ENCODE measurements at regions not wholly inside any gene's neighbourhood (a gene's known extent, or its start where the extent isn't known, plus 50 kb on each side); places are given as distances from the start of the nearest gene placed in this dataset.

DNA sequence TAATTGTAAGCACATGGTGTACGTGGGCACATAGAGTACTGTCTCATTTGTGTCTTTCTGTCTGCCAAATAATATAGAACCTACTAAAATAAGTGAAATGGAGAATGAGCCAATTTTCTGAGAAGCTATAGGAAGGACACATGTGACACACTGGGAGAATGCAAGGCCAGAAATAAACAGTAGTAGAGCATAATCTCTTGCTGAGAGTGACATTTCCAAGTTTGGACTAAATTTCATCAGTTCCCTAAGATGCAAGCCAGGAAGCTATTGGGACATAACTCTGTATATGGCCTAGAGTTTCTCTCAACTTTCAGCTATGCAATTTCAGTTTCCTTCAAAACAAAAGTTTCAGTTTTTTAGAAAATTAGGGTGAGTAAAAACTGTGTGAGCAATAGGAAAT lies 638.7 kb downstream of the PCDH18 start:
- Histone ChIP-seq H4K20me1 (ENCODE audit: insufficient read depth) (no peaks in the 10 kb centered on the region), H3K27me3 (ENCODE audit: insufficient read depth, low read depth) (no peaks in the 10 kb centered on the region), H3K9me2 (ENCODE audit: insufficient read depth) (no peaks in the 10 kb centered on the region), H3K4me3 (no peak overlapping the region), H3K4me1 (replicated peaks; ENCODE audit: insufficient read depth) (no peaks in the 10 kb centered on the region), H3F3A (ENCODE audit: insufficient read depth, low read depth) (no peaks in the 10 kb centered on the region), H3K9me3 (ENCODE audit: insufficient read depth, low read depth) (no peaks in the 10 kb centered on the region), H3K27ac (no peak overlapping the region), H2AFZ (no peak overlapping the region), H3K79me2 (ENCODE audit: low read depth) (no peaks in the 10 kb centered on the region), H3K4me2 (no peak overlapping the region), H3K36me3 (ENCODE audit: low read depth) (no peaks in the 10 kb centered on the region)
- ChIA-PET POLR2A (ENCODE audit: unreplicated experiment) (no interaction called here), CTCF (no interaction called here)
- intact Hi-C loops (cut with micrococcal nuclease; ENCODE audit: unreplicated experiment) = no loop called here
- TF ChIP-seq CTCF (conservative IDR thresholded peaks at IDR 0.05) (no peak), EZH2 (IDR thresholded peaks at IDR 0.05; ENCODE audit: low read depth) (no peak)
- no peak for DNase-seq
- BruUV-seq (replicated peaks) = no TSS peak

GRCh38 chr4:136881666-136882065 lies 650.6 kb downstream of the PCDH18 start:
- Histone ChIP-seq H3K36me3 (ENCODE audit: low read depth) (no peaks in the 10 kb centered on the region), H4K20me1 (ENCODE audit: insufficient read depth) (no peaks in the 10 kb centered on the region), H2AFZ (no peak overlapping the region), H3K27ac (no peak overlapping the region), H3K9me3 (ENCODE audit: insufficient read depth, low read depth) (no peaks in the 10 kb centered on the region), H3K4me2 (no peak overlapping the region), H3K79me2 (ENCODE audit: low read depth) (no peaks in the 10 kb centered on the region), H3K4me1 (replicated peaks; ENCODE audit: insufficient read depth) (no peaks in the 10 kb centered on the region), H3K9me2 (ENCODE audit: insufficient read depth) (no peaks in the 10 kb centered on the region), H3K27me3 (ENCODE audit: insufficient read depth, low read depth) (no peaks in the 10 kb centered on the region), H3K4me3 (no peak overlapping the region), H3F3A (ENCODE audit: insufficient read depth, low read depth) (no peaks in the 10 kb centered on the region)
- no TSS peak for BruUV-seq (replicated peaks)
- ChIA-PET CTCF (no interaction called here), POLR2A (ENCODE audit: unreplicated experiment) (no interaction called here)
- DNase-seq = no peak
- TF ChIP-seq CTCF (conservative IDR thresholded peaks at IDR 0.05) (no peak), EZH2 (IDR thresholded peaks at IDR 0.05; ENCODE audit: low read depth) (no peak)
- intact Hi-C loops (cut with micrococcal nuclease; ENCODE audit: unreplicated experiment) = no loop called here

- Histone ChIP-seq H3K79me2 (ENCODE audit: low read depth) (no peaks in the 10 kb centered on the region), H3K36me3 (ENCODE audit: low read depth) (no peaks in the 10 kb centered on the region), H3K9me2 (ENCODE audit: insufficient read depth) (no peaks in the 10 kb centered on the region), H3K9me3 (ENCODE audit: insufficient read depth, low read depth) (no peaks in the 10 kb centered on the region), H3K27me3 (ENCODE audit: insufficient read depth, low read depth) (no peaks in the 10 kb centered on the region), H2AFZ (no peak overlapping the region), H3K4me2 (no peak overlapping the region), H3K4me1 (replicated peaks; ENCODE audit: insufficient read depth) (no peaks in the 10 kb centered on the region), H3K27ac (no peak overlapping the region), H3F3A (ENCODE audit: insufficient read depth, low read depth) (no peaks in the 10 kb centered on the region), H4K20me1 (ENCODE audit: insufficient read depth) (no peaks in the 10 kb centered on the region), H3K4me3 (no peak overlapping the region)
- no peak for DNase-seq
- POLR2A ChIA-PET (ENCODE audit: unreplicated experiment) = no interaction called here
- no TSS peak for BruUV-seq (replicated peaks)
- intact Hi-C loops (cut with micrococcal nuclease; ENCODE audit: unreplicated experiment) = no loop called here
- CTCF ChIA-PET = no interaction called here
- TF ChIP-seq EZH2 (IDR thresholded peaks at IDR 0.05; ENCODE audit: low read depth) (no peak), CTCF (conservative IDR thresholded peaks at IDR 0.05) (no peak)
These were observed 658.7 kb downstream of the PCDH18 start for GRCh38 chr4:136873555-136873954.

Measured in PC-9 (cell line).